LNCaP clone FGC (cell line): ENCODE measurements at regions not wholly inside any gene's neighbourhood (a gene's known extent, or its start where the extent isn't known, plus 50 kb on each side); places are given as distances from the start of the nearest gene placed in this dataset.
A peak's percentile ranks its signal among the peaks of the same experiment; 100 is the strongest.

Experiments
- DNase-seq: peaks from one replicate; pipeline ENCODE4 v3.0.0-alpha.2; 2011; ENCODE audit warnings: low read depth
- H3K4me3 ChIP-seq: 2 replicates; pipeline ENCODE4 v1.5.1; 2011; ENCODE audit warnings: mild to moderate bottlenecking, low read depth, low read length, control low read depth
- TF ChIP-seq, protein P1 (sequence below): IDR thresholded peaks from 2 replicates; pipeline ENCODE4 v1.5.1; 2012; ENCODE audit warnings: mild to moderate bottlenecking; ENCODE audit not compliant: control insufficient read depth, insufficient read depth; ENCODE audit errors: extremely low read depth

GRCh38 chr2:19719540-19719939 is 182.2 kb downstream of the TTC32 start:
- DNase-seq = no peak
- TF ChIP-seq, protein P1, sequence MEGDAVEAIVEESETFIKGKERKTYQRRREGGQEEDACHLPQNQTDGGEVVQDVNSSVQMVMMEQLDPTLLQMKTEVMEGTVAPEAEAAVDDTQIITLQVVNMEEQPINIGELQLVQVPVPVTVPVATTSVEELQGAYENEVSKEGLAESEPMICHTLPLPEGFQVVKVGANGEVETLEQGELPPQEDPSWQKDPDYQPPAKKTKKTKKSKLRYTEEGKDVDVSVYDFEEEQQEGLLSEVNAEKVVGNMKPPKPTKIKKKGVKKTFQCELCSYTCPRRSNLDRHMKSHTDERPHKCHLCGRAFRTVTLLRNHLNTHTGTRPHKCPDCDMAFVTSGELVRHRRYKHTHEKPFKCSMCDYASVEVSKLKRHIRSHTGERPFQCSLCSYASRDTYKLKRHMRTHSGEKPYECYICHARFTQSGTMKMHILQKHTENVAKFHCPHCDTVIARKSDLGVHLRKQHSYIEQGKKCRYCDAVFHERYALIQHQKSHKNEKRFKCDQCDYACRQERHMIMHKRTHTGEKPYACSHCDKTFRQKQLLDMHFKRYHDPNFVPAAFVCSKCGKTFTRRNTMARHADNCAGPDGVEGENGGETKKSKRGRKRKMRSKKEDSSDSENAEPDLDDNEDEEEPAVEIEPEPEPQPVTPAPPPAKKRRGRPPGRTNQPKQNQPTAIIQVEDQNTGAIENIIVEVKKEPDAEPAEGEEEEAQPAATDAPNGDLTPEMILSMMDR = no peak

DNA sequence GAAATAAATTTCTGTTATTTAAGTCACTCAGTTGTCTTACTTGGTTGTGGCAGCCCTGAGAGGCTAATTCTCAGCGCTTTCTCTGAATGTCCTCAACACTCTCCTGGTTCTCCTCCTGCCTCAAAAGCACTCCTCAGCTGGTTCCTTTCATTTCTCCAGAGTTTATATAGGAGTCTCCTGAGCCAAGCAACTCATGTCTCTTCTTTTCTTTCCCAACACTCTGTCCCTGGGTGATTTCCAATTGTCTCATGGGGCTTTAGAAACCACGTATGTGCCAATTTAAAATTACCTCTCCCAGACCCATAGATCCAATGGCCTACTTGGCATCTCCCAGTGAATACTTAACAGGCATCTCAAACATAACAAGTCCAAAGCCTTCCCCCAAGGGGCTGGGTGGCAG is 184.3 kb downstream of the TTC32 start:
- TF ChIP-seq, protein P1 = no peak
- H3K4me3 ChIP-seq = no peak overlapping the region
- DNase-seq = no peak

More at GRCh38 chr2:19719540-19719939, 182.2 kb downstream of the TTC32 start:
- no peak overlapping the region for H3K4me3 ChIP-seq

DNA sequence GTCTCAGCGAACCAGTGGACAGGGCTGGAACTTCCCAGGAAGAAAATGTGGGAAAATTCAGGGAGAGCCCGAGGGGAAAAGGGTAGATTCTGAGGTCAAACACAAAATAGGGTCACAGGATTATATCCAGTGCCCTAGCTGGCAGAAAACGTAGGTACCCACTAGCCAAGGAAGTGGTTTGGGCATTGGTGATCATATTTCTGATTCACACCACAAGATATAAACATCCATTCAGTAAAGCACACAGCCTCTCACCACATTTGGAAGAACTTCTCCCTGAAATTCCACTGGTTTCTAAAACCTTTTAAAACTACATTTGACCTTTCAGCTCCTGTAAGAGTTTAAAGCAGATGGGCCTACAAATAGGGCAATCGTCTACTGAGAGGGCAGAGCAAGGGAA is 186.9 kb downstream of the TTC32 start:
- TF ChIP-seq, protein P1 = no peak
- DNase-seq = no peak
- H3K4me3 ChIP-seq = no peak overlapping the region

GRCh38 chr2:19712850-19713249 is 188.9 kb downstream of the TTC32 start:
- TF ChIP-seq, protein P1 = no peak
- no peak for DNase-seq
- H3K4me3 ChIP-seq = no peak overlapping the region

- DNase-seq = peak; percentile 26
- TF ChIP-seq, protein P1 = no peak
- no peak overlapping the region for H3K4me3 ChIP-seq
Observed at GRCh38 chr2:19711470-19712372, 190.1 kb downstream of the TTC32 start.

- TF ChIP-seq, protein P1 = no peak
- H3K4me3 ChIP-seq = no peak overlapping the region
- DNase-seq = no peak
Observed at GRCh38 chr2:19710230-19710629, 191.6 kb downstream of the TTC32 start.
